ENCODE measurements at regions not wholly inside any gene's neighbourhood (a gene's known extent, or its start where the extent isn't known, plus 50 kb on each side); places are given as distances from the start of the nearest gene placed in this dataset.
"Not testable (repeated sequence)": the region's sequence is repeated elsewhere in the genome, so short reads cannot be mapped to it uniquely, and the experiment has no call there.

DNA sequence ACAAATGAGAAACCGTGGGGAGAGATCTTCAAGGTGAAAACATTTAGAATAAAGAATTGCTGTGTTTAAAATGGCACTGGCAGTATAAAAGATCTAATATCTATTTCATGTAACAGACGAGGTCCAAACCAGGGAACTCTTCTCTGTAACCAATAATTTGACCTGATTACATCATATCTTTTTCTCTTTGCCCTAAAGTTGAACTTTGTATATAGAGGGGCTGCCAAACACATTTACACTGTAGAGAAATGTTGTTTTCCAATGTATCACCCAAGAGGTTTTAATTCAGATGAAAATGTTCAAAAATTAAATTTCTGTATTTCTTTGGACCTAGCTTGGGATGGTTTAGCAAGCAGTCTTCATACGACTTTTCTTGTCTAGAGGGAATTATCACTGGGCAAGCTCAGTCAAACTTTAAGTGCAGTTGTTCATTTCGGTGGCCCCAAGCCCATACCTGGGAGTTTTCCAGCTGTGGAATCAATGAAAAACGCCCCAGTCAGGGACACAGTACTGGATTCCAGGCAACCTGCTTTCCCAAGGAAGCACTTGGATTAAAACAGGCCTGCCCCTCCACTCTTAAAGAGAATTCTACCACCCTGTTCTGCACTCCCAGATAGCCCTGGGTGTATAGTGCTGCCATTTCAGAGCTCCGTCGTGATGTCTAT lies 208.5 kb upstream of the FN1 start:
- no peak for DNase-seq

DNA sequence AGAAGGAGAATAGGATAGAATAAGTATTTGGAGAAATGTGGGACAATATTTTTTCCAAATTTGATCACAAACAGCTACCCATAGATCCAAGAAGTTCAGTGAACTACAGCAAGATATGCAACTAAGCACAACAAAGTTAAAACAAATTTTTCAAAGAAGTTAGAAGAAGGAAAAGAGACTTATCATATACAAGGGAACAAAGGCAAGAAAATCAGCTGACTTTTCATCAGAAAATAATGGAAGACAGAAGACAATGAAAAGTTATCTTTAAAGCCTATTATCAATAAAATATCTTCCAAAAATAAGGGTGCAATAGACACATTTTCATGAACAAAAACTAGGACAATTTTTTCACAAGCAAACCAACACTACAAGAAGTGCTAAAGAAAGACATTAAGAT lies 202.8 kb upstream of the FN1 start:
- DNase-seq, result no peak

DNA sequence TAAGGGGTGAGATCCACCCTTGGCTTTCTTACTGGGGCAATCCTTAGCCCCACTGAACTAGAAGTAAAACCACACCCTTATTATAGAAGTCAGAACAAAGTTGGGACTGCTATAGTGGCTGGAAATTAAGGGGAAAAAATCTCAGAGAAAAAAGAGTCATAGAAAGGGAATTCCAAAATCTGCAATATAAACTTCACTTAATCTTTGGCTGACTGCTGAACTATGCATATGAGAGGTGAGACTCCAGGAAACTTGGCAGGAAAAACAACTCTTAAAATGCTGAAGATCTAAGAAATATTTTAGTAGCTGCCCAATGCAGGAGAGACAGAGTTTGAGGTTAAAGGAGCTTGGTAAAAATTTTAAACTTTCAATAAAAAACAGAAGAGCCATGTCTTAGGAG lies 201.8 kb upstream of the FN1 start:
- no peak for DNase-seq

DNA sequence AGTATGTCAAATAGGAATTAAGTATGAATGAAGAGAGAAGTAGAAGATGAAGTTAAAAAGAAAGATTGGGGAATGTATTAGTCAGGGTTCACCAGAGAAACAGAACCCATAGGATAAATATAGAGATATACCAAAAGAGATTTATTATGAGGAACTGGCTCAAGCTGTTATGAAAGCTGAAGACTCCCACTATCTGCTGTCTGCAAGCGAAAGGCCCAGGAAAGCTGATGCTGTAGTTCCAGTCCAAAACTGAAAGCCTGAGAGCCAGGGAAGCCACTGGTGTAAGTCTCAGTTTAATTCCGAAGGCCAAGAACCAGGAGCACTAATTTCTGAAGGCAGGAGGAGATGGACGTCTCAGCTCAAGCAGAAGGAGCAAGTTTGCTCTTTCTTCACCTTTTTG lies 200.9 kb upstream of the FN1 start:
- no peak for DNase-seq

DNA sequence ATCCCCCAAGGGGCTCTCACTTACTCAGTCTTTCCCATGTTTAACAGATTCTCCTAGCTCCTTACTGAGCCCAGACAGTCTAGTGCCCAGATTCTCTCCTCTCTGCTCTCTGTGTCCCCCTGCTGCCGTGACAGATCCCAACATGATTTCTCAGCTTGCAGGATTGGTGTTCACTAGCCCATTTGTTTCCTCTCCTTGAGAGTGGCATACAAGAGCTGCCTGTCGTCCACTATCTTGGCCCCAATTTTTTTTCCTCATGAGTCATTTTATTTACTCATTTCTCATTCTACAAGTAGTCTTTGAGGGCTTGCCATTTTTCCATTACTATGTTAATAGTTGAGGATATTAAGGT lies 199.9 kb upstream of the FN1 start:
- no peak for DNase-seq

DNA sequence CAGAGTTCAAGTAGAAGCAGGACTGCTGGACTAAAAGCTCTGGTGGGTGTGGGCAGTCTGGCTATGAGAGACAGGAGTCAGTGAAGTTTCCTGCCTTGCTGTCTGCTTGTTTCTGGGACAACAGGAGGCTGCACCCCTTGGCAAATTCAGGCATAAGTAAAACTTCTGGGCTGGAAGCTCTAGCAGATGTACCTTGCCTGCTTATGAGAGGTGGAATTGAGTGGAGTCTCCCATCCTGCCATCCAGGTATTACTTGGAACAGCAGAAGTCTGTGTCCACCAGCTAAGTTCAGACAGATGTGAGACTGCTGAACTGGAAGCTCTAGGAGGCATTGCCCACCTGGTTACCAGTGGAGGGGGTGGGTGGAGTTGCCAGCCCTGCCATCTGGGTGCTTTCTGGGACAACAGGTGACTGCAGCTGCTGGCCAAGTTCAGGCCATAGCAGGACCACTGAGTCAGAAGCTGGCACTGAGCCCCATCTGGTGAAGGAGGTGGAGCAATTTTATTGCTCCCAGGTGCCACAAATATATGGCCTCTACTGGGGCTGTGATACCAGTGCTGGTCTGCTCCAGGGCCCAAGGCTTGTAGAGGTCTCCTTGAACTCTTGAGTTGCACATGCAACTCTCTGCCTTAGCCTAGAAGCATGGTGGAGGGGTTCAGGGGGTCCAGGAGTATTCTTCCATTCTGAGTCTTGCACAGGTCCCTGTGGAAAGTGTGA lies 199.4 kb upstream of the FN1 start:
- DNase-seq, result no peak

DNA sequence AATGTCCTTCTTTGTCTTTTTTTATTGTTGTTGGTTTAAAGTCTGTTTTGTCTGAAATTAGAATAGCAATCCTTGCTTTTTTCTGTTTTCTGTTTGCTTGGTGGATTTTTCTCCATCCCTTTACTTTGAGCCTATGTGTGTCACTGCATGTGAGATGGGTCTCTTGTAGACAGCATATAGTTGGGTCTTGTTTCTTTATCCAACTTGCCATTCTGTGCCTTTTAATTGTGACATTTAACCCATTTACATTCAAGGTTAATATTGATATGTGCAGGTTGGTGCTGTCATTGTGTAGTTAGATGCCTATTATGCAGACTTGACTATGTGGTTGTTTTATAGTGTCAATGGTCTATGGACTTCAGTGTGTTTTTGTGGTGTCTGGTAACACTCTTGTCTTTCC lies 197.5 kb upstream of the FN1 start:
- DNase-seq, result no peak

DNA sequence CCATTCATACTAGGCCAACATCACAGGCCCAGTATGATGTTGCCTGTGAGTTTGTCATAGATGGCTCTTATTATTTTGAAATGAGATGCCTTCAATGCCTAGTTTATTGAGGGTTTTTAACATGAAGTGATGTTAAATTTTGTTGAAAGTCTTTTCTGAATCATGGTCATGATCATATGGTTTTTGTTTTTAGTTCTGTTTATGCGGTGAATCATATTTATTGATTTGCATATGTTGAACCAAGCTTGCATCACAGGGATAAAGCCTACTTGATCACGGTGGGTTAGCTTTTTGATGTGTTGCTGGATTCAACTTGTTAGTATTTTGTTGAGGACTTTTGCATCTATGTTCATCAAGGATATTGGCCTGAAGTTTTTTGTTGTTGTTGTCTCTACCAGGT lies 195.8 kb upstream of the FN1 start:
- DNase-seq, result no peak

DNA sequence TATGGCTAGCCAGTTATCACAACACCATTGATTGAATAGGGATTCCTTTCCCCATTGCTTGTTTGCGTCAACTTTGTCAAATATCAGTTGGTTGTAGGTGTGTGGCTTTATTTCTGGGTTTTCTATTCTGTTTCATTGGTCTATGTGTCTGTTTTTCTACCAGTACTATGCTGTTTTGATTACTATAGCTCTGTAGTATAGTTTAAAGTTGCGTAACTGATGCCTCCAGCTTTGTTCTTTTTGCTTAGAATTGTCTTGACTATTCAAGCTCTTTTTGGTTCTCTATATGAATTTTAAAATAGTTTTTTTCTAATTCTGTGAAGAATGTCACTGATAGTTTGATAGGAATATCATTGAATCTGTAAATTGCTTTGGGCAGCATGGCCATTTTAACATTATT lies 194.9 kb upstream of the FN1 start:
- not testable (repeated sequence) for DNase-seq

DNA sequence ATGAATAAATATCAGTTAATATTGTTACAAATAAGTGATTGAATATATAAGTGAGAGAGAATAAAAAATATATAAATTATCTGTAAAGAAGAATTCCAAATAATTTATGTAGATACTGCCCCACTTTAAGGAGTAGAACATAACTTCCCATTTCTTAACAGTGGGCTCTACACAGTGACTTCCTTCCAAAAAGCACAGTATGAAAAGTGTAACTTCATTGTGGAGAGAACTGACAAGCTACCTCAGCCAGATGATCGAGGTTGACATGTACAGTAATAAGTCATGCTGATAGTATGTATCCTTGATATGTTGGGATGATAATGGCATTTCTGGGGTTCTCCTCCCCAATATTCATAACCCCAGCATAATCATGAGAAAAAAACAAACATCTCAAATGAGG lies 191.9 kb upstream of the FN1 start:
- DNase-seq, result no peak

DNA sequence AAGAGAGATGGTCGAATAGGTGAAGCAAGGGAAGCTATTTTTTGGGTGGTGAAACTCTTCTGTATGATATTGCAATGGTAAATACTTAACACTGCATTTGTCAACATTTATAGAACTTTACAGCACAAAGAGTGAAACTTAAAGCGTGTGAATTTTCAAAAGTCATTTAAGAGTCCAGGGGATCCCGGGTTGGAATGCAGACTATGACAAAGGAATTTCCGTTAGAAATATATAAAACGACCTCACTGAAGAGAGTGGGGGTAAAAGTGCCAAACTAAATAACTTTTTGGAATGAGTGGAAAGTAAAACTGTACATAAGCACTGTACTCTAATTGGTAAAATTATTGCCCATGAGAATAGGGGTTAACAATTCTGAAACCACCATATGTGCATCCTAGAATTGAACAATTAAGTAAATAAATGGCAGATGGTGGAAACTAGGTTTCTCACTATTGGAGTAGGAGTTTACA lies 191.0 kb upstream of the FN1 start:
- no peak for DNase-seq

DNA sequence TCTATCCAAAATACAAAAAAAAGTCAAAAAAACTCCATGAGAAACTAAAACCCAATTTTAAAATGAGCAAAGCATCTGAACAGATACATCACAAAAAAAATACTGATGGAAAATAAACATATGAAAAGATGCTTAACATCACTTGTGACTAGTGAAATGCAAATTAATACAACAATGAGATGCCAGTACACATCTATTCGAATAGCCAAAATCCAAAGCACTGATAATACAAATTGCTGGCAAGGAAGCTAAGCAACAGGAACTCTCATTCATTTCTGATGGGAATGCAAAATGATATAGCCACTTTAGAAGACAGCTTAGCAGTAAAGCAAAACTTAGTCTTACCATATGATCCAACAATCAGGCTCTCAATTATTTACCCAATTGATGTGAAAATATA lies 190.2 kb upstream of the FN1 start:
- no peak for DNase-seq

DNA sequence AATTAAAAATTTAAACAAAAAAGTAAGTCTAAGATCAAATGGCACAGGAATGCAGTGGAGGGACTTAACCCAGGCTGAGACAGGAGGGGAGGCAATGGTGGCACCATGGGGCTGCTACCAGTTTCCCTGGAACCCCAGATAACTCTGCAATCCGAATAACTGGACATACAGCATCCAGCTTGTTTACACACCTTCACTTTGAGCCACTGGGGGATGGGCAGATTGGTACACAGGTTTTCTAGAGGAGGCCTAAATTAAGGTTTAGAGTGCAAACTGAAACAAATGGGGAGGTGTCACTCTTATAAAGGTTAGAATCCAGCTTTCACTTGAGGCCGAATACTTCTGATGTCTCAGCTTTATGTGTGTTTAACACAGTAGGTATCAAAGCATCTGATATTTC lies 189.3 kb upstream of the FN1 start:
- DNase-seq, result no peak

DNA sequence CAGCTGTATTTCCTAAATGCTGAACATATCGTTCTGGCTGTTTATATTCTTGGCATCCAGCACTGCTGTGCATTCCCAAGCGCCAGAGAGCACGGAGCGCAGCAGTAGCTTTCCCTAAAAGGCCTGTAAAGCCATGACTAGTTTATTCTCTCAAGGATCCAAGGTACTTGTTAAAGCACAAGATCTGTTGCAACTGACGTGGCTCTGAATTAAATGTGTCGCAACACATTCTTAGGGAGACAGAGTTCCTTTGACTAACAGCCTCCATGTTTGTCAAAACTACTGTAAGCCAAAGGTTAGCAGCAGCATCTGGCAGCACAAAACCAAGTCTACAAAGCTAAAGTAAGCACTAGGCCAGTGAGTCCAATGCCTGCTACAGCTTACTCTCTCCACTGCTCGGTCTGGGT lies 188.6 kb upstream of the FN1 start:
- no peak for DNase-seq

DNA sequence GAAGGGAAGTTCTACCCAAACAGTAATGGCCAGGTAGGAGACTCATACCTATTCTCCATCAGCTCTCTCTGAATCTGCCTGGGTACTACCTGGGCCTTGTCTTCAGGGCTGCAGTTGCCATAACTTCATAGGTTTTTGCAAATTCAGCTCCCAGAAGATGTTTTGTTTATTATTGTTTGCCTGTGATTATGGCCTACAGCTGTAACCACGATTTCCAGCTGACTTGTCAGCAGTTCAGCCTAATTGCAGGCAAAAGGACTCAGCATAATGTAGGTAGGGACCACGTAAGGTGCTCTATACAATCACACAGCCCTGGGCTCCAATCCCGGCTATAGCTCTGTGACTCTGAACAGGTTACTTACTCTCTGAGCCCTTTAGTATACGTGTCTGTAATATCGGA lies 187.0 kb upstream of the FN1 start:
- no peak for DNase-seq

DNA sequence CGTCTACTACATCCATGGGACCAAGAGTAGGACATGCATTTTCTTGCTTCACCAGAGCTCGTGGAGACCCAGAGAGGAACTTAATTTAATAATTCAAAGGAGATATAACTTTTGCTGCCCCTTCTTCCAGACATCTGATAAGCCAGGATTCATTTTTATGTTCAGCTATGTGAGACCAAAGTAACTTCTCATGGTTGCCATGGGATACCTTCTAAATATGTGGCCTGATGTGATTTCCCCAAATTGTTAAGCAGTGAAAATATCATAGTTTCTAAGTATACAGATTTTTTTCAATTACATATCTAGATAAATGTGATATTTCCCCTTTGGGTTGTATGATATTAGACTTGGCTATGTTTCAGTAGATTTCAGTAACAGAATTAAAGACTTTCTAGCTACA lies 185.5 kb upstream of the FN1 start:
- no peak for DNase-seq

DNA sequence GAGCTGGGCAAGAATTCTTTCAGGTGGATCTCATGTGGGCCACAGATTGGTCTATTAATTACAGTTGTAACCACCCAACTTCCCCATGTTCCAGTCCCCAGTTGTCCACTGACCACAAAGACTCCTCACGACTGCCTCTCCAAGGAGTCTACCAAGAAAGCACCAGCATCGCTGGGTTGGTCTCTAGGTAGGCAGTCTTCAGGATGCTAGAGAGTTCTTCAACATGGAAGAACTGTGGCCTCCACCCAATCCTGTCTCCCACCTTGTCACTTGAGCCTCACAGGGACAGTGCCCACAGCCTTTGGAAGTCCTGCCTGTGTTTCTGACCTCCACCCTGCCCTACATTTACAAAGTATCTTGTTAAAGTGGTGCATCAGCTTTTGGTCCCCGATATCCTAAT lies 184.7 kb upstream of the FN1 start:
- DNase-seq, result no peak

DNA sequence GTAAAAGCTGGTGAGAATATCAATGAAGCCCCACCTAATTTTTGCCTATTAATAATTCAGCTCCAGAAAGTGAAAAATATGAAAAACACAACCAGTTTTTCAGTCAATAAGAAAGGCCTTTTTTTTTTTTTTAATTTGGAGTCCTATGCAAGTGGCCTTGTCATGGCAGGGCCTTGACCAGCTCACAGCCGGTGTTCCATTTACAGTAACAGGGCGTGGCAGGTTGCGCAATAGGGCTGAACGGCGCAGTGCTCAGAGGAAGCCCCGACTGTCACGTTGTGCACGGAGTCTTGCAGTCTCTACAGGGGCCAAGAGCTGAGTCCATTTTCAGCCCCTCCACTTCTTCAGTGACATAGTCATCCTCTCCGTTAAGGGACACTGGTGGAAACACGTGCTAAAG lies 184.1 kb upstream of the FN1 start:
- no peak for DNase-seq

DNA sequence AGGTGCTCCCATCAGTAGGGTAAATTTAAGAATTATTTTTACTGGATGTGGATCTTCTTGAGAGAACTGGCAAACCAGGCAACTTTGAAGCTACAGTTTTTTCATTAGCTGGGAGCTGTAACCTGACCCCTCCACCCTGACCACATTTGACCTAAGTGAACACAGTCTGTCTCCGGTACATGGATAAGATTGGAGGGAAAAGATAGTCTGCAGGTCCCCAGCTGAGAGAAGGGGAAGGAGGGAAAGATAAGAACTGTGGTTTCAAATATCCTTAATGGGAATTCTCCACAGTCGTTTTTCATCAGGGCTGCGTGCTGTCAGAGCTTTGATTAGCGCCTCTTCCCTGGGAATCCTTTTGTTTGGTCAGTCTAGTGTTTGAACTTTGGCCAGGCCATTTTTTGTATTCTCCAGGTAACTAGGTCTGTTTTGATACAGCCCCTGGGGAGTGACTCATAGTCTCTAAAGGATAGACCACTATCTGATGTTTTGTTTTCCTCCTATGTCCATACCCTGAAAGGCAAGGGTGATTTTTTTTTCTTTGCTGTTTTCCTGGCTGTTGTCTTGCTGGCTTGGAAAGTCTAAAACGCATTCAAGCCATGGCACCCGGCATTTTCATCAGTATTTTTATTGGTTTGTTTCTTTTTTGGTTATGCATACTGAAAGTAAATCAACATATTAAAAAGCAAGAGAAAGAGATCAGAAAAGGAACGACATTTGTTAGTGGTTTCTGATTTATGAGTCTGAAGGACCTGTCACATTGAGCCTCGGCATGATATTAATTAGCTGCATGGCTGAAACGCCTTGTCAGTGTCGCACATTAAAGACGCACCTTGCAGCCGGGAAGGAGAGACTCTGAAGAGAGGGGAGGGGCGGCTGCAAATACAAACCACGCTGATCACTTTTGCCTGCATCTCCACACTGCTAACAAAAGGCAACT lies 183.4 kb upstream of the FN1 start:
- DNase-seq, result peak; percentile 25

DNA sequence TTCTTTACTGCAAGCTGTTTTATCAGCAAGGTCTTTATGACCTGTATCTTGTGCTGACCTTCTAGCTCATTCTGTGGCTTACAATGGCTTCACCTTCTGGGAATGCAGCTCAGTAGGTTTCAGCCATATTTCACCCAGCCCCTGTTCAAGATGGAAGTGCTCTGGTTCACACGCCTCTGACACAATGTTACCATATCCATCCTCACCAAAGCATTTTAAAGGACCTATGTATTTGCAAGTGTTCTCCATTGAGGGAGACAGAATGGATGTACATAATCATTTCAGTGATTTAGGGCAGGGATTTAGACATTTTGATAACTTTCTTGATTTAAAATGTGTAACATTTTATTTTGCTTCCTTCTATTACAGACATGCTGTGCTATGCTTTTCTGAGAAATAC lies 182.3 kb upstream of the FN1 start:
- DNase-seq, result no peak

DNA sequence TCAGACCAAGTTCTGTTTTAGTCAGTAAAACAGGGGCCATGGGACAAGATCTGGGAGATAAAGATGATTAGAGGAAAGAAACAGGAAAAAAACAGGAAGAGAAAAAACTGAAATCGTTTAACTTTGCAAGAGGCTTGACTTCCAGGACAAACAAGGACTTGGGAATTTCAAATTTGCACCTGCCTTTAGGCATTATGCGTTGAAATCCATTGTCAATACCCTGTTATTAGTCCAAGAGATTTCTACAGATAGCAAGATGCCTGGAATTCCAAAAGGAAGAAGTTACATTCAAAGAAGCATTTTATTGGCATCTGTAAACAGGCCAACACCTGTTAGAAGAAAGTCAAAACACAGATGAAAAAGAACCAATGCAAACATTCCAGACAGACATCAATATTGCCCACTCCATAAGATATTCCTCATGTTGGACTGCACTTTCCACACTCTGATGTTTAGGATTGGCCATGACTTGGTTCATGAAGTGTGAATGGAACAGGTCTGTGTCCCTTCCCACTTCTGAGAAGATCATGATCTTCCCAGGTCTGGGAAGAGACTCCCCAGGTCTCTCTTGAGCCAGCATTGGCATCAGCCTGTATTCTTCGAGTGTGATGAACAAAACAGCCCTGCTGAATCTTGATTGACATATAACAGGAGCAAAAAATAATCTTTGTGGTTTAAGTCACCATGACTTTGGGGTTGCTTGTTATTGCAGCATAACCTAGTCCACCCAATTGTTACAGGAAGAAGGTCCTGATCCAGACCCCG lies 181.4 kb upstream of the FN1 start:
- DNase-seq, result no peak

DNA sequence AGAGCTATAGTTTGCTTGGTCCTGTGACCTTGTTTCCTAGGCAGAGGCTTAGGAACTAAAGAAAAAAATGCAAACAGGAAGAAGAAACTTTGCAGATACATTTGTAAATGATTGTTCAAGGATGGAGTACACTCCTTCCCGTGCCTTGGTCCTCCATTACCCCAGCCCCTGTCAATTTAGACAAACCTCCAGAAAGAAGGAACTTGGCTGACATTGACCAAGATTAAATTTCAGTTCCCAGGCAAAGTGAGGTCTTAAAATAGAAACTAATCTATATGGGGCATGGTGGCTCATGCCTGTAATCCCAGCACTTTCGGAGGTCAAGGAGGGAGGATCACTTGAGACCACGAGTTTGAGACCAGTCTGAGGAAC lies 179.9 kb upstream of the FN1 start:
- no peak for DNase-seq

Data from NCI-H1436 treated with DMSO at 0.1 percent for 48 hours (cell line).